Vagina (tissue), 2 donors: ENCODE measurements at regions not wholly inside any gene's neighbourhood (a gene's known extent, or its start where the extent isn't known, plus 50 kb on each side); places are given as distances from the start of the nearest gene placed in this dataset.

Experiments used
- DNase-seq, 2 donors: peaks; one replicate each; pipeline ENCODE4 v3.0.0-alpha.2; 2017; ENCODE audit errors: extremely low spot score in 2 of 2
- H3K27ac ChIP-seq: fragments of 200-600 bp; sonication (generic); one replicate; pipeline ENCODE4 v1.5.1; 2019
- H3K27me3 ChIP-seq: fragments of 200-600 bp; sonication (generic); one replicate; pipeline ENCODE4 v1.5.1; 2019
- H3K36me3 ChIP-seq, 2 donors: fragments of 200-600 bp; sonication (generic); one replicate each; pipeline ENCODE4 v1.5.1; 2017 to 2019
- H3K4me1 ChIP-seq: fragments of 200-600 bp; sonication (generic); one replicate; pipeline ENCODE4 v1.5.1; 2019
- H3K4me3 ChIP-seq, 2 donors: fragments of 200-600 bp; sonication (generic); 1 replicate in 1 of 2; 2 replicates in 1 of 2; pipeline ENCODE4 v1.5.1; 2016 to 2019
- H3K9me3 ChIP-seq: fragments of 200-600 bp; sonication (generic); one replicate; pipeline ENCODE4 v1.5.1; 2019
- POLR2A ChIP-seq, 2 donors: fragments of 450-650 bp; IDR thresholded peaks; one replicate each; pipeline ENCODE4 v1.6.1; 2017; ENCODE audit warnings: antibody characterized with exemption in 2 of 2, mild to moderate bottlenecking in 2 of 2, moderate library complexity in 2 of 2
- POLR2AphosphoS5 ChIP-seq, 2 donors: sonication (generic); formaldehyde crosslinking; IDR thresholded peaks; one replicate each; pipeline ENCODE4 v1.9.0; 2017; ENCODE audit warnings: antibody characterized with exemption in 2 of 2, mild to moderate bottlenecking in 2 of 2, low read depth in 1 of 2; ENCODE audit not compliant: insufficient read depth in 1 of 2
- intact Hi-C: fragments of 100-400 bp; cut with DNase I; formaldehyde crosslinking; loops from one replicate; pipeline ENCODE4 v1.15.1; 2023
- TF ChIP-seq, protein P1 (sequence below), 3 experiments: fragments of 450-650 bp in 2 of 3; fragments of 200-600 bp in 1 of 3; sonication (generic) in 1 of 3; IDR thresholded peaks; one replicate each; pipeline ENCODE4 v1.5.1; 2017 to 2019; ENCODE audit warnings: antibody characterized with exemption in 3 of 3, mild to moderate bottlenecking in 2 of 3, moderate library complexity in 2 of 3

DNA sequence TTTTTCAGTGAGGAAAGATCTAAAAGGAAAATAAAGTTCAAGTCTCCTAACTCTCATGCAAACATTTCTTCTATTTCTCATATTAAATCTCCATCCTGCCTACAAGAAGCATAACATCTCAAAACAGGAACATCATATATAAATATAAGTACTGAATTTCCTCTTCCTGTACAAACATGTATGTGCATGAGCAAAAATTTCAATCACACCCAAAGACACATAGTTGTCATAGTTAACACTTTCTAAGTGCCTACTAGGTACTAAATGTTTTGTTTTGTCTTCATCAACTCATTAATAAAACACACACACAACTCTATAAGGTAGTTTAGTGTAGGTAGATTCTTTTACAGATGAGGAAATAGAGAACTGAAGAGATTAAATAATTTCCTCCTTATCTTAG, 237.1 kb upstream of the ADGRL2 start:
- TF ChIP-seq, protein P1, sequence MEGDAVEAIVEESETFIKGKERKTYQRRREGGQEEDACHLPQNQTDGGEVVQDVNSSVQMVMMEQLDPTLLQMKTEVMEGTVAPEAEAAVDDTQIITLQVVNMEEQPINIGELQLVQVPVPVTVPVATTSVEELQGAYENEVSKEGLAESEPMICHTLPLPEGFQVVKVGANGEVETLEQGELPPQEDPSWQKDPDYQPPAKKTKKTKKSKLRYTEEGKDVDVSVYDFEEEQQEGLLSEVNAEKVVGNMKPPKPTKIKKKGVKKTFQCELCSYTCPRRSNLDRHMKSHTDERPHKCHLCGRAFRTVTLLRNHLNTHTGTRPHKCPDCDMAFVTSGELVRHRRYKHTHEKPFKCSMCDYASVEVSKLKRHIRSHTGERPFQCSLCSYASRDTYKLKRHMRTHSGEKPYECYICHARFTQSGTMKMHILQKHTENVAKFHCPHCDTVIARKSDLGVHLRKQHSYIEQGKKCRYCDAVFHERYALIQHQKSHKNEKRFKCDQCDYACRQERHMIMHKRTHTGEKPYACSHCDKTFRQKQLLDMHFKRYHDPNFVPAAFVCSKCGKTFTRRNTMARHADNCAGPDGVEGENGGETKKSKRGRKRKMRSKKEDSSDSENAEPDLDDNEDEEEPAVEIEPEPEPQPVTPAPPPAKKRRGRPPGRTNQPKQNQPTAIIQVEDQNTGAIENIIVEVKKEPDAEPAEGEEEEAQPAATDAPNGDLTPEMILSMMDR (IDR thresholded peaks at IDR 0.05) = no peak
- TF ChIP-seq POLR2A (IDR thresholded peaks at IDR 0.05) = no peak
- no peak for TF ChIP-seq POLR2AphosphoS5 (IDR thresholded peaks at IDR 0.05; ENCODE audit: insufficient read depth in 1 of 2, low read depth in 1 of 2)
- no peaks in the 10 kb centered on the region for H3K9me3 ChIP-seq

DNA sequence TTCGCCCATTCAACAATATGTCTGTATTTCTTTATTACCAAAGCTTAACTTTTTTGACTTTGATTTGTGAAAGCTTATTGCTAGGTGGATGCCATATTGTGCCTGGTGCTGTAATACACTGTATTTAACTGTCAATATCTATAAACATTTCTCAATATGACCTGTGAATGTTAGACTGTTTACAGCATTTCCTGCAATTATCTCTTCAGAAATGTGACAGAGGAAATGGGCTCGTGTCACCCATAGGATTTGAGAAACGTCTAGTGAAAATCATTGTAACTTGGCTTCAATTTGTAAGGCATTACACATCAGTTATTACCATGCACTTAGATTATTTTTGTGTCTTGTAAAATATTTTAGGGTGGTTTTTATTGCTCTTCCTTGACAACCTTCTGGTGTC, 237.8 kb upstream of the ADGRL2 start:
- TF ChIP-seq, protein P1 (IDR thresholded peaks at IDR 0.05) = no peak
- TF ChIP-seq POLR2A (IDR thresholded peaks at IDR 0.05) = no peak
- TF ChIP-seq POLR2AphosphoS5 (IDR thresholded peaks at IDR 0.05; ENCODE audit: insufficient read depth in 1 of 2, low read depth in 1 of 2) = no peak
- Histone ChIP-seq H3K27me3 (no peaks in the 10 kb centered on the region), H3K9me3 (no peaks in the 10 kb centered on the region), H3K27ac (no peak overlapping the region), H3K4me3 (no peak overlapping the region), H3K4me1 (no peaks in the 10 kb centered on the region), H3K36me3 (no peaks in the 10 kb centered on the region)
- intact Hi-C loops = no loop called here
- no peak for DNase-seq

More for the DNA sequence above, 237.1 kb upstream of the ADGRL2 start:
- no peak for DNase-seq
- no peaks in the 10 kb centered on the region for H3K36me3 ChIP-seq
- intact Hi-C loops = no loop called here
- no peaks in the 10 kb centered on the region for H3K4me1 ChIP-seq
- H3K27me3 ChIP-seq = no peaks in the 10 kb centered on the region
- no peak overlapping the region for H3K4me3 ChIP-seq
- no peak overlapping the region for H3K27ac ChIP-seq

DNA sequence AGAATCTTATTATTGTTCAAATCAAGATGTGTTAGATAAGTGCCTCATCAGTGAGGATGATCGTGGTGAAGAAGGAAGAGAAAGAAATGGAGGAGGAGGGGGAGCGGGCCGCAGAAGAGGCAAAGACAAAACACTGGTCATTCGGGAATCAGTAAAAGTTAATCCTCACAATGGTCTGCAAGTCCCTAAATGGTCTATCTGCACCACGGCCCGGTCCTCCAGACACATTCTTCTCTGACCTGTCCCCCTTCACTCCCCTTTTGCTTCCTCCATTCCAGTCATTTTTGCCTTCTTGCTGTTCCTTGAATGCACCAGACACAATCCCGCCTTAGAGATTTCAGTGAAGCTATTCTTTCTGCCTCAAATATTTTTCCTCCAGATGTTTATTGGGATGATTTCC, 240.1 kb upstream of the ADGRL2 start:
- no peak overlapping the region for H3K27ac ChIP-seq

DNA sequence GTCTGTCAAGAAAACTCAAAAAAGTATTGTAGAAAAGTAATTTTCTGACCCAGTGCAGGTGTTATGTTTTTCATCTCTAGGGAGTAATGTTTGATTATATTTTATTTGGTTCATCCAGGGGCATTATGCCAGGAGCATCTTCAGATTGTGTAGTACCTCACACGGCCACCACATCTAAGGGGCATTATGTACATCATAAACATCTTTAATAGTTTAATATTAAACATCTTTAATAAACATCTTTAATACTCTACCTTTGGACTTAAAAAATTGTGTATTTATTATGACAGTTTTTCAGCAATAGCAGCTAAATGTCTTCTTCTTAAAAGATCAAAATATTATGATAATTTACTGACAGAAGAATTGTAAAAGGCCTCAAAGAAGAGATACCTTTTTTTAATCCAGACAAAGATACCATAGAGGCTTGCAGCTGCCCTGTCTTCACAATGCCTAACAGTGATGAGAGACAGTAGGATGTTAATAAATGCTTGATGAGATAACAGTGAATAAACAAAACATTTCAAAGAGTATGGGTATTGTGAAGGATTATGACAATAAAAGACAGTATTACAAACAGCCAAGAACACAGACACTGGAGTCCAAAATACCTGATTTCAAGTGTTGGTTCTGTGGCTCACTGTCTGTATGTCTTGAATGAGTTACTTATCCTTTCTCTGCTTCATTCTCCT, 240.9 kb upstream of the ADGRL2 start:
- DNase-seq = no peak
- Histone ChIP-seq H3K27ac (no peak overlapping the region), H3K4me3 (no peak overlapping the region), H3K4me1 (no peaks in the 10 kb centered on the region), H3K27me3 (no peaks in the 10 kb centered on the region), H3K9me3 (no peaks in the 10 kb centered on the region), H3K36me3 (no peaks in the 10 kb centered on the region)
- intact Hi-C loops = no loop called here
- TF ChIP-seq POLR2AphosphoS5 (IDR thresholded peaks at IDR 0.05; ENCODE audit: insufficient read depth in 1 of 2, low read depth in 1 of 2) (no peak), POLR2A (IDR thresholded peaks at IDR 0.05) (no peak)
- TF ChIP-seq, protein P1 (IDR thresholded peaks at IDR 0.05) = no peak

More for the DNA sequence above, 240.1 kb upstream of the ADGRL2 start:
- H3K36me3 ChIP-seq = no peaks in the 10 kb centered on the region
- no peaks in the 10 kb centered on the region for H3K27me3 ChIP-seq
- H3K4me3 ChIP-seq = no peak overlapping the region
- no peak for TF ChIP-seq POLR2A (IDR thresholded peaks at IDR 0.05)
- TF ChIP-seq, protein P1 (IDR thresholded peaks at IDR 0.05) = no peak
- TF ChIP-seq POLR2AphosphoS5 (IDR thresholded peaks at IDR 0.05; ENCODE audit: insufficient read depth in 1 of 2, low read depth in 1 of 2) = no peak
- no peak for DNase-seq
- H3K4me1 ChIP-seq = no peaks in the 10 kb centered on the region
- intact Hi-C loops = no loop called here
- no peaks in the 10 kb centered on the region for H3K9me3 ChIP-seq

DNA sequence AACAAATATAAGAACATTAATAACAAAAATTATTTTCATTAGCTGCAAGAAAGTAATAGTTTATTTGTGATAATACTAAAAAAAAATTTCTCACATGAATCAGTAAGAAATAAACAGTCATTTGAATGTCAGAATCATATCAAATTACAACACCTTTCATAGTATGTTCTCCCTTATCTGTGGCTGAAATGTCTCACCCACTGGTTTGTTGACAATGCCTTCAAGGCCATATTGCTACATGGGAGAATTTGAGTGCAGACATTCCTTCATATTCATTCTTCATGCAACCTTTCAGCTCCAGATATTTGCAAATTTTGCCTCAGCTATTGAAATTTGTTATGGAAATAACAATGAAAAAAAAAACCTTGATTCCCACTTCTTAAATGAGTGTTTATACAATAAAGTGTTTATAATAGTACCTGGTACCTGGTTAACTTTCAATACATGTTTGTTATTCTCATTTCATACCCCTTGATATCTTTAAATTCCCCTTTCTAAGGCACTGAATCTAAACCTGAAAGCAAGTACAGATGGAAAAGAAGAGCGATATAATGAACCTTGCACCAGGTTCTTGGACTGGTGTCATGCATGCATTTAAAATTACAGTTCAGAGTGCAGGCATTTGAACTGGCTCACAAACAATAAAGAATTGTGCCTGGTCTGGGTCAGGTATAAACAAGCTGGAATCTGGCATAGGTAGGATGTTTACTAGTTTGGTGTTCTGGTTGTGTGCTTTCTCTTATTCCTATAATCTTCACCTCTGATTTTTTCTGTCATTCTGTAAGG, 242.2 kb upstream of the ADGRL2 start:
- intact Hi-C loops = no loop called here
- Histone ChIP-seq H3K36me3 (no peaks in the 10 kb centered on the region), H3K27ac (no peak overlapping the region), H3K27me3 (no peaks in the 10 kb centered on the region), H3K4me1 (no peaks in the 10 kb centered on the region), H3K9me3 (no peaks in the 10 kb centered on the region), H3K4me3 (no peak overlapping the region)
- TF ChIP-seq, protein P1 (IDR thresholded peaks at IDR 0.05) = no peak
- no peak for TF ChIP-seq POLR2A (IDR thresholded peaks at IDR 0.05)
- TF ChIP-seq POLR2AphosphoS5 (IDR thresholded peaks at IDR 0.05; ENCODE audit: insufficient read depth in 1 of 2, low read depth in 1 of 2) = no peak
- DNase-seq = no peak
